DND-41 (cell line): ENCODE measurements at regions not wholly inside any gene's neighbourhood (a gene's known extent, or its start where the extent isn't known, plus 50 kb on each side); places are given as distances from the start of the nearest gene placed in this dataset.

Experiments
- ATAC-seq: fragments of 200-7000 bp; cut with Tn5 transposase; 3 replicates; pipeline ENCODE4 v1.9.1; 2021; ENCODE audit warnings: low read depth; ENCODE audit not compliant: insufficient read depth
- DNase-seq: peaks from one replicate; pipeline ENCODE4 v3.0.0-alpha.2; 2020
- H2AFZ ChIP-seq: 2 replicates; pipeline ENCODE4 v1.6.0; 2012; ENCODE audit warnings: low read depth, low read length
- H3K27ac ChIP-seq: 2 replicates; pipeline ENCODE4 v1.5.1; 2012; ENCODE audit warnings: low read length, inconsistent platforms
- H3K27me3 ChIP-seq: fragments of 200-600 bp; sonication (generic); 2 replicates; pipeline ENCODE4 v1.6.0; 2012; ENCODE audit warnings: low read length, mild to moderate bottlenecking, inconsistent platforms; ENCODE audit not compliant: insufficient read depth, poor library complexity
- H3K36me3 ChIP-seq: 2 replicates; pipeline ENCODE4 v1.5.1; 2012; ENCODE audit warnings: low read length, inconsistent platforms; ENCODE audit not compliant: insufficient read depth
- H3K4me1 ChIP-seq: 2 replicates; pipeline ENCODE4 v1.5.1; 2012; ENCODE audit warnings: mild to moderate bottlenecking, low read length; ENCODE audit not compliant: insufficient read depth
- H3K4me2 ChIP-seq: 2 replicates; pipeline ENCODE4 v1.6.0; 2012; ENCODE audit warnings: mild to moderate bottlenecking, moderate library complexity, low read length, inconsistent platforms; ENCODE audit not compliant: insufficient read depth
- H3K4me3 ChIP-seq, 2 experiments: fragments of 200-600 bp in 1 of 2; shearing (Covaris generic) in 1 of 2; 2 replicates each; pipeline ENCODE4 v1.5.1; 2012 to 2016; ENCODE audit warnings: inconsistent platforms in 2 of 2, low read length in 2 of 2, mild to moderate bottlenecking in 2 of 2, low read depth in 1 of 2, moderate library complexity in 1 of 2
- H3K79me2 ChIP-seq: 2 replicates; pipeline ENCODE4 v1.6.0; 2012; ENCODE audit warnings: low read length, inconsistent platforms; ENCODE audit not compliant: insufficient read depth
- H3K9ac ChIP-seq: 2 replicates; pipeline ENCODE4 v1.6.0; 2012; ENCODE audit warnings: low read depth, mild to moderate bottlenecking, inconsistent platforms, low read length, moderate library complexity
- H3K9me3 ChIP-seq: 2 replicates; pipeline ENCODE4 v1.5.1; 2012; ENCODE audit warnings: low read length, moderate library complexity, mild to moderate bottlenecking, inconsistent platforms; ENCODE audit not compliant: insufficient read depth, severe bottlenecking
- H4K20me1 ChIP-seq: 2 replicates; pipeline ENCODE4 v1.6.0; 2012; ENCODE audit warnings: low read length; ENCODE audit not compliant: insufficient read depth
- EZH2 ChIP-seq: IDR thresholded peaks from 3 replicates; pipeline ENCODE4 v1.6.1; 2012; ENCODE audit warnings: borderline replicate concordance, low read depth, mild to moderate bottlenecking, moderate library complexity, low read length, inconsistent platforms; ENCODE audit not compliant: severe bottlenecking
- TF ChIP-seq, protein P1 (sequence below): IDR thresholded peaks from 2 replicates; pipeline ENCODE4 v1.5.1; 2012; ENCODE audit warnings: borderline replicate concordance, low read length, moderate library complexity, mild to moderate bottlenecking; ENCODE audit not compliant: poor library complexity, severe bottlenecking; ENCODE audit errors: extremely low read depth

DNA sequence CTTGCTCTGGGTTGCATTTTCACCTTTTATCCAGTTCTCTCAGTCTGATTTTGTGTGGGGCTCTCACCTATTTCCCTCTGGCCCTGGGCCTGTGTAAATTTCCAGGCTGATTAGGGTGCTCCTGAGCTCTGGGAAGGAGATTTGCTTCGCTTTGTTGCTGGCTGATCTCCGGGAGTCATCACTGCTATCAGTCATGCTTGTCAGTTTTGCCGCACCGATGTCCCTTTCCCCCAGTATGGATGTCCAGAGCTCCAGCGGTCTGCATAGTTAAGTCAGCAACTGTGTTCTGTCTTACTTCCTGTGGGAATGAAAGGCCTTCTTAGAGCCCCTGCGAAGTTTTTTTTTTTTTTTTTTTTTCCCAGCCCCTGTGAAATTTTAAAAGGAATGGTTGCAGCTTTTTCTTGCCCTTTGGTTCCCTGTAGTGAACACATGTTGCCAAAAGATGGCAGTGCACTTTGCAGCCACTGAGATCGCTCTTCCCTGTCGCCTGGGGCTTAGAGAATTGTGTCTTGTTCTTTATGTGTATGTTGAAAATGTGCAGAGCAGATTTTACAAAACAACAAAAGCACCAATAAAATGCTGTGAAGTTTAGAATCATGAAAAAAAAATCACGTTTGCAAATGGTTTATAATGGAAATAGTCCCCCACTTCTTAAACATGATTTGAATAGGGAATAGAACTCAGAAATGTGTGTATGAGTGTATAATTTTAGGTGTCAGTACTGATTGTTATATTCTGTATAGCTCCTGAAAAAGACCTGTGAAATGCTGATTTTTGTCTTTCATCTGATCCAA lies 109.1 kb upstream of the SLC4A4 start:
- Histone ChIP-seq H3K4me2 (no peak overlapping the region), H4K20me1 (no peaks in the 10 kb centered on the region), H3K36me3 (no peaks in the 10 kb centered on the region), H3K27me3 (no peaks in the 10 kb centered on the region), H3K4me3 (no peak overlapping the region), H3K9me3 (no peaks in the 10 kb centered on the region), H3K9ac (no peak overlapping the region), H2AFZ (no peak overlapping the region), H3K4me1 (no peaks in the 10 kb centered on the region), H3K27ac (no peak overlapping the region), H3K79me2 (no peaks in the 10 kb centered on the region)
- TF ChIP-seq, protein P1, sequence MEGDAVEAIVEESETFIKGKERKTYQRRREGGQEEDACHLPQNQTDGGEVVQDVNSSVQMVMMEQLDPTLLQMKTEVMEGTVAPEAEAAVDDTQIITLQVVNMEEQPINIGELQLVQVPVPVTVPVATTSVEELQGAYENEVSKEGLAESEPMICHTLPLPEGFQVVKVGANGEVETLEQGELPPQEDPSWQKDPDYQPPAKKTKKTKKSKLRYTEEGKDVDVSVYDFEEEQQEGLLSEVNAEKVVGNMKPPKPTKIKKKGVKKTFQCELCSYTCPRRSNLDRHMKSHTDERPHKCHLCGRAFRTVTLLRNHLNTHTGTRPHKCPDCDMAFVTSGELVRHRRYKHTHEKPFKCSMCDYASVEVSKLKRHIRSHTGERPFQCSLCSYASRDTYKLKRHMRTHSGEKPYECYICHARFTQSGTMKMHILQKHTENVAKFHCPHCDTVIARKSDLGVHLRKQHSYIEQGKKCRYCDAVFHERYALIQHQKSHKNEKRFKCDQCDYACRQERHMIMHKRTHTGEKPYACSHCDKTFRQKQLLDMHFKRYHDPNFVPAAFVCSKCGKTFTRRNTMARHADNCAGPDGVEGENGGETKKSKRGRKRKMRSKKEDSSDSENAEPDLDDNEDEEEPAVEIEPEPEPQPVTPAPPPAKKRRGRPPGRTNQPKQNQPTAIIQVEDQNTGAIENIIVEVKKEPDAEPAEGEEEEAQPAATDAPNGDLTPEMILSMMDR: peak; percentile 64
- no peak for TF ChIP-seq EZH2
- ATAC-seq (no peak), DNase-seq (peak; percentile 13)

DNA sequence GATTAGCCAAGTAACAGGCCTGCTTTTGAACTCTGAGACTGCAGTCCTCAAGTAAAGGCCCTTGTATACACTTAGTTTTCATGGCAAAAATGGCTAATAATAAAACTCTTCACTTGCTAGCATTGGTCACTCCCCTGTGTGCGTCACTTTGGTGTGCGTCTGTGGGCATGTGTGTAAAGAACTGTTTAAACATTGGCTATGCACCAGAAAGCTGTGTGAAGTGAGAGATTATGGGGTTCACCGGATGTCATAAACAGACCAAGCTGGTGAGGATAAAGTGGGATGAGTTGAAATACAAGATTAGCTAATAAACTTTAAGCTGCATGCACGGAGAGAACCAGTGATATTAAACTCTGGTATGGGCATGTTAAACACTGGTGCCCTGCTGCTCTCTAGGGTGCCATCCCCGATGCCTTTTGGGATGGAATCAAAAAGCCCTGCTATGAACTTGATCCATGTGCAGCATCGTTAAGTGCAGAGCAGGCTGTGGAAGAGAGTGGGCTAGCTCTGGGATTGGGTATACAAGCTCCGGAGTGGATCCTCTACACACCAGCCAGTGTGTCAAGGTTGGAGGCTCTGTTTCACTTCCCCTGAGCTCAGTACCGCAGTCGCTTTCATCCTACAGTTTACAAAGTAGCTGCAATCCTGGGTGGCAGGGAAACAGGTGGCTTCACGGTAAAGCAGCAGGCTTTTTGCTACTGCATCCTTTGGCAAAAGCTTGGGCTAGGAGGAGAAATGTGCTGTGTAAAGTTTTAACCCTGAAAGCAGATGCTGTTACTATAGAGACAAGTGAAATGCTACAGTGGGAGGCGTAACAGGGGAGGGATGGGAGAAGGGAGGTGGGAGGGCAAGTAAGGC lies 108.3 kb upstream of the SLC4A4 start:
- Histone ChIP-seq H3K4me2 (no peak overlapping the region), H4K20me1 (no peaks in the 10 kb centered on the region), H3K36me3 (no peaks in the 10 kb centered on the region), H3K79me2 (no peaks in the 10 kb centered on the region), H3K27ac (no peak overlapping the region), H3K9me3 (no peaks in the 10 kb centered on the region), H2AFZ (no peak overlapping the region), H3K4me1 (no peaks in the 10 kb centered on the region), H3K4me3 (no peak overlapping the region), H3K27me3 (no peaks in the 10 kb centered on the region), H3K9ac (no peak overlapping the region)
- DNase-seq (no peak), ATAC-seq (0 out of 3 replicates have a peak, but pooled peaks have one; percentile 24)
- TF ChIP-seq, protein P1: no peak
- no peak for TF ChIP-seq EZH2

DNA sequence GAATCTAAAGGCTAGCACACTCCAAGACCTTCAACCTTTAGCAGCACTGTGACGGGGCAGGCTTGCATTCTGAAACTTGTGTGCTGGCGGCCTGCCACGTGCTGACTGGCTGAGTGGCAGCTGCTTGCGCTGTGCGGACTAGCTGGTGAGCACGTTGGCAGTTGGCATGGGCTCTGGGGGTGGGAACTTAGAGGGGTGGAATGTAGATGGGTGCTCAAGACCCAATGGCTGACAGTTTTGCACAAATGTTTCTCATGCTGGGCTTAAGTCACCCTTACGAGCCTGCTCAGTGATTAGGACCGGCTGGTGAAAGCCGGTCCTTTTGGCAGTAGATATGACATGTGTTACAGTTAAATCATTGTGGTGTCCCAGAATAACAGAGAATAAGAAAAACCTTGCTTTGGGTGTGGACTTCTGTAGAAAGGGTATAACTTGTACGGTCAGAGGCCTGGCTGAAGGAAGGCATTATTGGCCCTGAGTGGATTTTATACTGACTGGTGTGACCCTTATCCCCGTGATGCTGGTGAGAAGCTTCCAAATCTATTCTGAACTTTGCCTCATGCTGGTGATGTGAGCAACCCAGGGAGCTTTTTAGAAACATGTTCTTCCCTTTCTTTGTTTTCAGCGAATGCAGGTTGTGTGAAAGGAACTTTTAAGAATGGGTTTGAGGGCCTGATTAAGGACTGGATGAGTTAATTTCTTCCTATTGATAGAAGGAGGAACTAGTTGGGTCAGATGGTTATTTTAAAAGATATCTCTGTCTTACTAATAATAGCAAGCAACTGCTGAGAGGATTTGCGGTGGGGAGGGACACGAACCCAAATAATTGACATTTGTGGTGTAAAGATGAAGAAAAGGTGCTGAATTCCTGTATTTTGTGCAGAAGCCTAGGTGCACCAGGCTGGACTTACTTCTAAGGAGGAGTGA lies 107.4 kb upstream of the SLC4A4 start:
- Histone ChIP-seq H3K9ac (no peak overlapping the region), H4K20me1 (no peaks in the 10 kb centered on the region), H3K4me3 (no peak overlapping the region), H2AFZ (no peak overlapping the region), H3K36me3 (no peaks in the 10 kb centered on the region), H3K27me3 (no peaks in the 10 kb centered on the region), H3K4me1 (no peaks in the 10 kb centered on the region), H3K27ac (no peak overlapping the region), H3K4me2 (no peak overlapping the region), H3K79me2 (no peaks in the 10 kb centered on the region), H3K9me3 (no peaks in the 10 kb centered on the region)
- ATAC-seq (0 out of 3 replicates have a peak, but pooled peaks have one; percentile 29), DNase-seq (no peak)
- TF ChIP-seq EZH2: no peak
- TF ChIP-seq, protein P1: no peak
